Upper lobe of left lung (tissue), 6 donors: ENCODE measurements at regions not wholly inside any gene's neighbourhood (a gene's known extent, or its start where the extent isn't known, plus 50 kb on each side); places are given as distances from the start of the nearest gene placed in this dataset.

Experiments
- ATAC-seq, 2 donors: fragments of 200-7000 bp; cut with Tn5 transposase; one replicate each; pipeline ENCODE4 v1.9.1; 2022; ENCODE audit warnings: mild to moderate bottlenecking in 2 of 2, moderate library complexity in 2 of 2; ENCODE audit not compliant: low FRiP score in 2 of 2
- DNase-seq, 2 donors: peaks; one replicate each; pipeline ENCODE4 v3.0.0-alpha.2; 2019 to 2020
- H3K27ac ChIP-seq, 4 donors: fragments of 200-600 bp; sonication (generic); one replicate each; pipeline ENCODE4 v1.5.1; 2016 to 2019
- H3K27me3 ChIP-seq, 4 donors: fragments of 200-600 bp; sonication (generic); one replicate each; pipeline ENCODE4 v1.5.1; 2017 to 2019
- H3K36me3 ChIP-seq, 4 donors: fragments of 200-600 bp; sonication (generic); one replicate each; pipeline ENCODE4 v1.5.1; 2016 to 2019
- H3K4me1 ChIP-seq, 4 donors: fragments of 200-600 bp; sonication (generic); one replicate each; pipeline ENCODE4 v1.5.1; 2018 to 2019
- H3K4me3 ChIP-seq, 4 donors: fragments of 200-600 bp; sonication (generic); one replicate each; pipeline ENCODE4 v1.5.1; 2017 to 2019; ENCODE audit warnings: mild to moderate bottlenecking in 2 of 4, moderate library complexity in 1 of 4
- H3K9me3 ChIP-seq, 4 donors: fragments of 200-600 bp; sonication (generic); one replicate each; pipeline ENCODE4 v1.5.1; 2018 to 2019
- EP300 ChIP-seq, 4 donors: sonication (generic); formaldehyde crosslinking; IDR thresholded peaks; one replicate each; pipeline ENCODE4 v1.5.1; 2017; ENCODE audit warnings: antibody characterized with exemption in 4 of 4, control low read depth in 2 of 4
- POLR2A ChIP-seq, 4 donors: fragments of 450-650 bp; IDR thresholded peaks; one replicate each; pipeline ENCODE4 v1.5.1; 2016 to 2017; ENCODE audit warnings: antibody characterized with exemption in 4 of 4, mild to moderate bottlenecking in 2 of 4
- POLR2AphosphoS5 ChIP-seq, 2 donors: sonication (generic); formaldehyde crosslinking; IDR thresholded peaks; one replicate each; pipeline ENCODE4 v1.5.1; 2017; ENCODE audit warnings: antibody characterized with exemption in 2 of 2
- WGBS, 2 donors: methylation state at CpG; one replicate each; pipeline ENCODE4 v1.1.5; 2017 to 2018; 5-methylcytosine and 5-hydroxymethylcytosine counted together
- TF ChIP-seq, protein P1 (sequence below), 6 experiments: fragments of 450-650 bp in 4 of 6; fragments of 200-600 bp in 2 of 6; sonication (generic) in 2 of 6; IDR thresholded peaks; one replicate each; pipeline ENCODE4 v1.5.1; 2016 to 2019; ENCODE audit warnings: antibody characterized with exemption in 6 of 6
- donor health status: DM: no; HTN: no; CAD: no; lungs with moderate emphysema.
- donor health status: DM: no; HTN: yes; CAD: no; lungs with severe emphysema.

DNA sequence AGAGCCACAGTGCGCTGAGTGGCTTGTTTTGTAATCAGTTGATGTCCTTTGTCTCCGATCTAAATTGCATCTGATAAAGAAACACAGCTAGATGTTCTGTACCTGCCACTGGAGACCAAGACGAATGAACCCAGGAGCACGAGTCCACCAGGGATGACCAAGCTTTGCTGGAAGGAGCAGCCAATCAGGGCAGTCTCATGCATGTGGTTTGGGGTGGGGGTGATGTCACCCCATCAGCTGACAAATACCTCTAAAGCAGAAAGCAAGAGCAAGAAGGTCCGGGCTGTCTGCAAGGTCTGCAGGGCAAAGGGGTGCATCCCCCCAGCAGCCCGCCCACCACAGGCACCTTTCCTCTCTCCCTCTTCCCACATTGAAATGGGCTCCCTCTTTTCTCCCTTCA is 653.8 kb downstream of the AJAP1 start:
- H3K9me3 ChIP-seq: no peaks in the 10 kb centered on the region
- no peak overlapping the region for H3K27ac ChIP-seq
- WGBS, 2 donors: 66 to 76% methylated on average over 6 of the region's 6 CpGs
- H3K36me3 ChIP-seq: no peaks in the 10 kb centered on the region
- no peak for DNase-seq
- no peak for ATAC-seq
- no peak overlapping the region for H3K4me3 ChIP-seq
- no peaks in the 10 kb centered on the region for H3K27me3 ChIP-seq
- peaks cover 0 to 6% (median 0%) of the 10 kb centered on the region in 4 donors for H3K4me1 ChIP-seq
- TF ChIP-seq EP300 (IDR thresholded peaks at IDR 0.05): no peak
- TF ChIP-seq, protein P1, sequence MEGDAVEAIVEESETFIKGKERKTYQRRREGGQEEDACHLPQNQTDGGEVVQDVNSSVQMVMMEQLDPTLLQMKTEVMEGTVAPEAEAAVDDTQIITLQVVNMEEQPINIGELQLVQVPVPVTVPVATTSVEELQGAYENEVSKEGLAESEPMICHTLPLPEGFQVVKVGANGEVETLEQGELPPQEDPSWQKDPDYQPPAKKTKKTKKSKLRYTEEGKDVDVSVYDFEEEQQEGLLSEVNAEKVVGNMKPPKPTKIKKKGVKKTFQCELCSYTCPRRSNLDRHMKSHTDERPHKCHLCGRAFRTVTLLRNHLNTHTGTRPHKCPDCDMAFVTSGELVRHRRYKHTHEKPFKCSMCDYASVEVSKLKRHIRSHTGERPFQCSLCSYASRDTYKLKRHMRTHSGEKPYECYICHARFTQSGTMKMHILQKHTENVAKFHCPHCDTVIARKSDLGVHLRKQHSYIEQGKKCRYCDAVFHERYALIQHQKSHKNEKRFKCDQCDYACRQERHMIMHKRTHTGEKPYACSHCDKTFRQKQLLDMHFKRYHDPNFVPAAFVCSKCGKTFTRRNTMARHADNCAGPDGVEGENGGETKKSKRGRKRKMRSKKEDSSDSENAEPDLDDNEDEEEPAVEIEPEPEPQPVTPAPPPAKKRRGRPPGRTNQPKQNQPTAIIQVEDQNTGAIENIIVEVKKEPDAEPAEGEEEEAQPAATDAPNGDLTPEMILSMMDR (IDR thresholded peaks at IDR 0.05): no peak
- TF ChIP-seq POLR2AphosphoS5 (IDR thresholded peaks at IDR 0.05): no peak

DNA sequence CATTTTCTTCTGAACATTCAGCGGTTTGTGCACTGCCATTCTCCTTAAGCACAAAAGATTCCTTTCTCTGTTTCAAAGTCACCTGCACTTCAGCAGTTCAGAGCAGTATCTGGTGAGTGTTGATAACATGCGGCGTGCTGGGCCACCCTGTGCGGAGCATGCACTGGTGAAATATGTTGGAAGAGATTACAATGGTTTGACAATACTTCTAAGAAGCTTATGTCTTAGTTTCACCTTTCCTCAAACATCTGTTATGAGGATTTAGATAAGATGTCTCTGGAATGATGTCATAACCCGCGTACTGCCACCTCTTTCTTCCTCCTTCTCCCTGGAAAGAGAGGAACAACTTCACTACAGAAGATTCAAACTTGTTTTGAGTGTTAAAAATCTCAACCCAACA is 650.3 kb downstream of the AJAP1 start:
- Histone ChIP-seq H3K4me1 (no peaks in the 10 kb centered on the region), H3K27ac (no peak overlapping the region), H3K4me3 (no peak overlapping the region), H3K27me3 (no peaks in the 10 kb centered on the region), H3K9me3 (no peaks in the 10 kb centered on the region), H3K36me3 (no peaks in the 10 kb centered on the region)
- DNase-seq: no peak
- no peak for ATAC-seq
- 82% methylated on average over 6 of the region's 6 CpGs for WGBS, 2 donors
- TF ChIP-seq POLR2AphosphoS5 (IDR thresholded peaks at IDR 0.05): no peak

- no peak overlapping the region for H3K27ac ChIP-seq
- no peaks in the 10 kb centered on the region for H3K9me3 ChIP-seq
- no peaks in the 10 kb centered on the region for H3K27me3 ChIP-seq
- no peak for ATAC-seq
- H3K4me1 ChIP-seq: no peaks in the 10 kb centered on the region
- H3K4me3 ChIP-seq: no peak overlapping the region
- no peaks in the 10 kb centered on the region for H3K36me3 ChIP-seq
- 95 to 100% methylated on average over 6 of the region's 6 CpGs for WGBS, 2 donors
- no peak for DNase-seq
- no peak for TF ChIP-seq EP300 (IDR thresholded peaks at IDR 0.05)
- TF ChIP-seq POLR2A (IDR thresholded peaks at IDR 0.05): no peak
- TF ChIP-seq, protein P1 (IDR thresholded peaks at IDR 0.05): no peak
- TF ChIP-seq POLR2AphosphoS5 (IDR thresholded peaks at IDR 0.05): no peak
These were observed 644.0 kb downstream of the AJAP1 start for GRCh38 chr1:5298376-5298775.

GRCh38 chr1:5297886-5298239 is 643.5 kb downstream of the AJAP1 start:
- Histone ChIP-seq H3K27me3 (no peaks in the 10 kb centered on the region), H3K9me3 (no peaks in the 10 kb centered on the region), H3K4me1 (no peaks in the 10 kb centered on the region), H3K36me3 (no peaks in the 10 kb centered on the region), H3K4me3 (no peak overlapping the region), H3K27ac (no peak overlapping the region)
- no peak for ATAC-seq
- WGBS, 2 donors: 69 to 100% methylated on average over 1 of the region's 1 CpG
- DNase-seq: no peak
- TF ChIP-seq EP300 (IDR thresholded peaks at IDR 0.05) (no peak), POLR2AphosphoS5 (IDR thresholded peaks at IDR 0.05) (no peak), POLR2A (IDR thresholded peaks at IDR 0.05) (no peak)
- TF ChIP-seq, protein P1 (IDR thresholded peaks at IDR 0.05): no peak

- DNase-seq (no peak), ATAC-seq (peak in 1 of 2 donors; percentile 76)
- H3K36me3 ChIP-seq: no peaks in the 10 kb centered on the region
- H3K4me1 ChIP-seq: no peaks in the 10 kb centered on the region
- H3K27ac ChIP-seq: no peak overlapping the region
- 86 to 92% methylated on average over 2 to 9 of the region's 9 CpGs for WGBS, 2 donors
- TF ChIP-seq EP300 (IDR thresholded peaks at IDR 0.05): no peak
- TF ChIP-seq, protein P1 (IDR thresholded peaks at IDR 0.05): no peak
- no peak for TF ChIP-seq POLR2A (IDR thresholded peaks at IDR 0.05)
- TF ChIP-seq POLR2AphosphoS5 (IDR thresholded peaks at IDR 0.05): no peak
- no peaks in the 10 kb centered on the region for H3K9me3 ChIP-seq
- H3K27me3 ChIP-seq: no peaks in the 10 kb centered on the region
- no peak overlapping the region for H3K4me3 ChIP-seq
These were observed 642.9 kb downstream of the AJAP1 start for GRCh38 chr1:5297180-5297885.
